IPS-18c (cell line): ENCODE measurements at regions not wholly inside any gene's neighbourhood (a gene's known extent, or its start where the extent isn't known, plus 50 kb on each side); places are given as distances from the start of the nearest gene placed in this dataset.

Experiments
- H3K4me3 ChIP-seq: 2 replicates; pipeline ENCODE4 v1.7.0; 2013; ENCODE audit warnings: low read depth, mild to moderate bottlenecking, low read length, moderate library complexity; ENCODE audit not compliant: insufficient read depth
- H3K9me3 ChIP-seq: one replicate; pipeline ENCODE4 v1.6.1; 2013; ENCODE audit warnings: mild to moderate bottlenecking, low read length, moderate library complexity; ENCODE audit not compliant: control insufficient read depth, insufficient read depth

GRCh38 chrX:10071451-10072144, 85.2 kb upstream of the CLCN4 start:
- Histone ChIP-seq H3K4me3 (no peak overlapping the region), H3K9me3 (peaks cover 2% of the 10 kb centered on the region)

- H3K4me3 ChIP-seq, result no peak overlapping the region
- H3K9me3 ChIP-seq, result no peaks in the 10 kb centered on the region
These were observed 83.8 kb upstream of the CLCN4 start for GRCh38 chrX:10072786-10073568.

GRCh38 chrX:10073671-10074070, 83.1 kb upstream of the CLCN4 start:
- no peaks in the 10 kb centered on the region for H3K9me3 ChIP-seq

DNA sequence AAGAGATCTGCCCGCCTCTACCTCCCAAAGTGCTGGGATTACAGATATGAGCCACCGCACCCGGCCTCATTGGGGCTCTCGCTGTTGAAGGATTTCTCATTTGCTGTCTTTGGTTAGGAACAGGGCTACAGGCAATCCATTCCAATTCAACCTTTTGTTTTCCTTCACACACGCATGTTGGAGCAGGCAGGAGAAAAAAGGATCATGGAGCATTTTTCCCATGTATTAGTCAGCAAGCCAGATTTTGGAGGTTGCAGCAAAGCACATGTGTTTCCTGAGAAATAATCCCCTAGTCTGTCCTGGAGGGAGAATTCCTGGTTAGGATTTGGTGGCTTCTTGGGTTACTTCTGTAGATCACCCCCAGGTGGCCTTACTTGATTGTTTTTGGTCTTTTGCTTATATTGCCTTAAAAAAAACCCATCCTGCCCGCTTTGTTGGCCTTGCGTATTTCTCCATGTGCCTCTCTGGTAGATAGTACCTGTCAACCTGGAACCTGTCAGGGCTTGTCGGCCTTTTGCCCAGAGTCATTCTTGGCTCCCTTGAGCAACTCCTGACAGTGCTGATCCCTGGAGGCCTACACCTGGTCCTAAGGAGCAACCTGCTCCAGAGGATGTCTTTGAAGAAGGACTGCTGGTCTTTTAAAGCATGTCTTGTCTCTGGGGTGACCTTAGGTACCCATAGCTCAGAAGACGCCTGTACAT, 82.4 kb upstream of the CLCN4 start:
- Histone ChIP-seq H3K9me3 (no peaks in the 10 kb centered on the region), H3K4me3 (no peak overlapping the region)

More at GRCh38 chrX:10073671-10074070, 83.1 kb upstream of the CLCN4 start:
- no peak overlapping the region for H3K4me3 ChIP-seq

DNA sequence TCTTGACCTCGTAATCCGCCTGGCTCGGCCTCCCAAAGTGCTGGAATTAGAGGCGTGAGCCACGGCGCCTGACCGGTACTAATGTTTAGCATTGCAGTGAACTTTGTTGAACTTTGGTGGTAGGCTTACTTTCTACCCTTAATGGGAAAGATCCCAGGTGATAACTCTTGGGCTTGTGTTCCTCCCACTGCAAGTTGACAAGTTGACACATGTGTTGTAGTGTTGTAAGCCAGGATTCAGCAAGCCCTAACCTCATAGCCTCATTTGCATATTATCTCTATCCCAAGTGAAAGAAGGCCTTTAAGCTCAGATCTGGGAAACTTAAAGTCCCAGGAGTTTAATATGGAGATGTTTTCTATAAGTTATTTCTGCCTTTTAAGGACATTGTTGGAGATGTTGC, 80.0 kb upstream of the CLCN4 start:
- H3K9me3 ChIP-seq, result peaks cover 6% of the 10 kb centered on the region
- H3K4me3 ChIP-seq, result no peak overlapping the region

GRCh38 chrX:10077425-10078188, 79.2 kb upstream of the CLCN4 start:
- peaks cover 6% of the 10 kb centered on the region for H3K9me3 ChIP-seq
- no peak overlapping the region for H3K4me3 ChIP-seq

GRCh38 chrX:10078266-10078665, 78.5 kb upstream of the CLCN4 start:
- Histone ChIP-seq H3K9me3 (peaks cover 6% of the 10 kb centered on the region), H3K4me3 (no peak overlapping the region)

GRCh38 chrX:10079231-10079630, 77.5 kb upstream of the CLCN4 start:
- H3K9me3 ChIP-seq, result peaks cover 6% of the 10 kb centered on the region
- no peak overlapping the region for H3K4me3 ChIP-seq

- Histone ChIP-seq H3K4me3 (no peak overlapping the region), H3K9me3 (peaks cover 8% of the 10 kb centered on the region)
These were observed 73.0 kb upstream of the CLCN4 start for GRCh38 chrX:10083809-10084208.

DNA sequence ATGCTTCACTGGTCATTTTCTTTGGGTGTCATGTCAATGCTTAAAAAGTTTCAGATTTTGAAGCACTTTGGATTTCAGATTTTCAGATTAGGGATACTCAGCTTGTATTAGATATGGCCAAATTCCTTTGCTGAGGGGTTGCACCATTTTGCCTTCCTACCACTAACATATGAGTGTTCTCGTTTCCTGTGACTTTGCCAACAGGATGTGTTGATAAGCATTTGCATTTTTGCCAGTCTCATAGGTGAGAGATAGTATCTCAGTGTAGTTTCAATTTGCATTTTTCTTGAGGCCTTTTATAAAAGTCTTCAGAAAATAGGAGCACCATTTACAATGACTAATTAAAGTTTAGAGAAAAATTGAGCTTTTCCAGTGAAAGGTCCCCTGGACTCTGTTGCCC, 71.6 kb upstream of the CLCN4 start:
- H3K4me3 ChIP-seq, result no peak overlapping the region
- peaks cover 6% of the 10 kb centered on the region for H3K9me3 ChIP-seq

GRCh38 chrX:10086676-10087075, 70.1 kb upstream of the CLCN4 start:
- Histone ChIP-seq H3K9me3 (peaks cover 3% of the 10 kb centered on the region), H3K4me3 (no peak overlapping the region)

- H3K4me3 ChIP-seq, result no peak overlapping the region
- H3K9me3 ChIP-seq, result peaks cover 3% of the 10 kb centered on the region
These were observed 69.4 kb upstream of the CLCN4 start for GRCh38 chrX:10087391-10087790.

DNA sequence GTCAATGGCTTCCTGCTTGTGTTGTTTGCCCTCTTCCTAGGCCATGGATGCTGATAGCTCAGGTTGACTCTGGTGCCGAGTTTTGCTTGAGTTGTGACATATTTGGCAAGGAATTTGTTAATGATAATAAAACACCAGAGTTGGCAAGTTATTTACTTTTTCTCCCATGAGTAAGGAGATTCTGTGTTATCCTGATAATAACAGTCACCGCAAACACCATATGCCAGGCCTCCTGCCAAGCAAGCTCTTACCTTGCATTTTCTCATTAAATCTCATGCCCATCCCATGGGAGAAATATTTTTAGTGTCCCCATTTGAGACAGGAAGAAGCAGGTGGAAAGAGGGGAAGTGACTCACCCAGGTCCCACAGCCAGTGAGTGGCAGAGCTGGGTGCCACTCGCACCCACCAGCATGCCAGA, 67.4 kb upstream of the CLCN4 start:
- peaks cover 8% of the 10 kb centered on the region for H3K9me3 ChIP-seq
- no peak overlapping the region for H3K4me3 ChIP-seq

- no peak overlapping the region for H3K4me3 ChIP-seq
- H3K9me3 ChIP-seq, result peaks cover 11% of the 10 kb centered on the region
These were observed 66.5 kb upstream of the CLCN4 start for GRCh38 chrX:10090319-10090718.

GRCh38 chrX:10095246-10095645, 61.5 kb upstream of the CLCN4 start:
- H3K4me3 ChIP-seq, result no peak overlapping the region
- H3K9me3 ChIP-seq, result peaks cover 10% of the 10 kb centered on the region

- no peak overlapping the region for H3K4me3 ChIP-seq
These were observed 60.9 kb upstream of the CLCN4 start for GRCh38 chrX:10095698-10096432.

DNA sequence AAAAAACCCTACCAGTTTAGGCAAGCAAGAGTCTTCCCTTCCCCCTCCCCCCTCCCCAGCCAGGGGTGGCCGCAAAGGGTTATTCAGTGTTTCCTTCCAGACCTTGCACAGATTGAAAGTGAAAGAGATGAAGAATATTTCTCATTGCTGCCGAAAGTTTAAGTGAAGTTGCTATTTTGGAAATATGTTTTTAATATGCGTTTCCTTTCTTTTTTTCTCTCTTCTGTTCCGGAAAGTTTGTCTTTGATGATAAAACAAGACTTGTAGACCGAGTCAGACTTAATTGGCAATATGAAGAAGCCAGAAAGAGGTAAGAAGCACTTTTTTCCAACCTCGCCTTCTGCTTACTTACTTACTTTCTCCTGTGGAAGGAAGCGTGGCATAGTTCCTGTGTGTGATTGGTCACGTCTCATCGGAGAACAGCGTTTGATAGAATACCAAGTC, 58.5 kb upstream of the CLCN4 start:
- Histone ChIP-seq H3K4me3 (no peak overlapping the region), H3K9me3 (peaks cover 8% of the 10 kb centered on the region)

More at GRCh38 chrX:10095698-10096432, 60.9 kb upstream of the CLCN4 start:
- H3K9me3 ChIP-seq, result peaks cover 13% of the 10 kb centered on the region
